GM21717 (cell line): ENCODE measurements at regions not wholly inside any gene's neighbourhood (a gene's known extent, or its start where the extent isn't known, plus 50 kb on each side); places are given as distances from the start of the nearest gene placed in this dataset.
"Not testable (repeated sequence)": the region's sequence is repeated elsewhere in the genome, so short reads cannot be mapped to it uniquely, and the experiment has no call there.

Experiments
- ATAC-seq: cut with Tn5 transposase; IDR thresholded peaks from one replicate; pipeline ENCODE4 v1.9.1; 2021; ENCODE audit warnings: mild to moderate bottlenecking, moderate library complexity; ENCODE audit not compliant: unreplicated experiment

- no peak for ATAC-seq
Observed at GRCh38 chr5:28404363-28405071, 1366.1 kb upstream of the CDH9 start.

DNA sequence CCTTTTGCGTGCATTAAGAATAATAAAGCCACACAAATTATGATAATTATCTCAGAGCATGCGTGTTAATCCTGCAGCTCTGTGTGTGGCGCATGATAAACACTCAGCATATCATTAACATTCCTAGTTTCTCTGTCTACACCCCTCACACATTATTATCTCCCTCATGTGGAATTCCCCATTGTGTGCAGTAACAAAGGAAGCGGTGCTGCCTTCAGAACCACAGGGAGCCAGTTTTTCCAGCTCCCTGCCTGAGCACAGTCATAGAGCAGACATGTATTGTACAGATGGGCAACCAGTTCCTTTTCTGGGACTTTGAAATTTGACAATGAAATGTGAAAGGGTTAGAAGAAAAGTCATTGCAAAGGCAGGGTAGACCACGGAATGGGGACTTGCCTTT, 1365.5 kb upstream of the CDH9 start:
- no peak for ATAC-seq

DNA sequence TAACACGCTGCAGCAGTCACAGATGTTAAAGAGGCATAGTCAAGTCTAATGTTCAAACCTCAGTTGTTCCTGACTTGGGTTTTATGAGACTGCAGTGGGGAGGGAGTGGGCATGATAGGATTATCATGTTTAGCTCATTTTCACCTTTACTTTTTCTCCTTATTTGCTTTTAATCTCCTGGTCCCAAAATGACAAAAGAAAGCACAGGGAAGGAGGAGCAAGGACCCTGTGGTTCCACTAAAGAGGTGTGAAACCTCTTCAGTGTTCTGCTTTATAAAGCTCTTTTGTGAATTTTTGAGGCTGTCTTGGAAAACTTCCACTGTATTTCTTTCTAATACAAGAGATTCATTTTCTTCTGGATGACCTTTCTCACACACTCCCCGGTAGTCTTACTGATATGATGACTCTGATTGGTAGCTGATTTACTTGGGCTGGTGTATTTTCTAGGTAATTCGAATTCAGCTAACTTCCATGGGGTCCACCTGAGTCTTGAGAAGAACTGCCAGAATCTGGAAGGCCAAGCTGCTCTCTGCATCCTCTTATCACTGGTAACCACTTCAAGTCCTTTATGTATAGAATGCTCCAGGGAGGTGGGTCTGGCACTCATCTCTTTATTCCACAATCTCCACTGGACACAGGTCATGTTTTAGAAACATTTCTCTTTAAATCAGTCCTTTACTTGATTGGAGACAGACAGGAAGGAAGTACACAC, 1364.4 kb upstream of the CDH9 start:
- ATAC-seq, result no peak

- ATAC-seq, result no peak
Observed at GRCh38 chr5:28400076-28400475, 1361.7 kb upstream of the CDH9 start.

DNA sequence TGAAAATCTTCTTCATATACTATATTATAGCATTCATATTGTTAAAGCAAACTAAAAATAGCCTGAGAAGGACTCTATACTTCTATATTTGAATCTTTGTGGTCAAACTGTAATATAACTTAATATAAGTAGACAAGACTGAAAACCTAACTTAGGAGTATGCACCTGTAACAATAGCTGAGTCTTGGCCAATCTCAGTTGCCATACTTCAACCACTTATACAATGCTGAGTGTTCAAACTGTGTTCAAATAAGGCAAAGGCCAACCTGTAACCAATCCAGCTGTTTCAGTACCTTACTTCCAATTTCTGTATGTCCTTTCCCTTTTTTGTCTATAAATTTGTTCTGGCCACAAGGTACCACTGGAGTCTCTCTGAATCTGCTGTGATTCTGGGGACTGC, 1360.8 kb upstream of the CDH9 start:
- no peak for ATAC-seq

GRCh38 chr5:28398185-28398584, 1359.8 kb upstream of the CDH9 start:
- ATAC-seq, result no peak

GRCh38 chr5:28397502-28397941, 1359.1 kb upstream of the CDH9 start:
- no peak for ATAC-seq

GRCh38 chr5:28391277-28391676, 1352.9 kb upstream of the CDH9 start:
- ATAC-seq, result no peak

DNA sequence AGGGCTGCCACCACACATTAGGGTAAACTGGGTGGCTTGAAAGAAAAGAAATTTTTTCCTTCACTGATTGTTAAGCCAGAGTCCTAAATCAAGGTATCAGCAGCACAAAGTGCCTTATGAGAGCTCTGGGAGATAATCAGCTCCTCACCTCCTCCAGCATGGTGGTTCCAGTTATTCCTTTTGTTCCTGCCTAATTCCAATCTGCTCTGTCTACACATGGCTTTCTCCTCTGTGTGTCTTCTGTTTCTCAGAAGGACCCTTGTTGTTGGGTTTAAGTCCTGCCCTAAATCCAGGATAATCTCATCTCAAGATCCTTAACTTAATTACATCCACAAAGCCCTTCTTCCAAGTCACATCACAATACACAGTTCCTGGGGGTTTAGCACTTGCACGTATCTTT, 1352.0 kb upstream of the CDH9 start:
- ATAC-seq, result no peak

GRCh38 chr5:28389727-28390126, 1351.3 kb upstream of the CDH9 start:
- ATAC-seq, result not testable (repeated sequence)

GRCh38 chr5:28388428-28388827, 1350.0 kb upstream of the CDH9 start:
- ATAC-seq, result no peak

DNA sequence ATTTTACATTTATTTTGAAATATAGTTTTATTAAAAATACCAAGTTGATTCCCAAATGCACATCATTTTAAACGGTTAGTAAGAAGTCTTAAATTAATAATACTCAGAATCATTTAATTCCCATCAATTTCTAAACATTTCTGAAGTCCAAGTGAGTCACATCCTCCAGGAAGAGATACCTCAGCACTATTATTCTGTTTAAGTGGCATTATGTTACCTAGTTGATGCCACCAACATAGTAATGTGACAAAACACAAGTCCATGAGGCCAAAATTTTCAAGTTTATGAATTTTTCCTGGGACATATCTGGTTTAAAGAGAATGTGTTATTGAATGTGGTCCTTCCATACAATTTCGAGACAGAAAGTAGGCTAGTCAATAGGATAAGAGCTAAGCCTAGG, 1348.3 kb upstream of the CDH9 start:
- no peak for ATAC-seq

- ATAC-seq, result no peak
Observed at GRCh38 chr5:28380167-28380566, 1341.8 kb upstream of the CDH9 start.

DNA sequence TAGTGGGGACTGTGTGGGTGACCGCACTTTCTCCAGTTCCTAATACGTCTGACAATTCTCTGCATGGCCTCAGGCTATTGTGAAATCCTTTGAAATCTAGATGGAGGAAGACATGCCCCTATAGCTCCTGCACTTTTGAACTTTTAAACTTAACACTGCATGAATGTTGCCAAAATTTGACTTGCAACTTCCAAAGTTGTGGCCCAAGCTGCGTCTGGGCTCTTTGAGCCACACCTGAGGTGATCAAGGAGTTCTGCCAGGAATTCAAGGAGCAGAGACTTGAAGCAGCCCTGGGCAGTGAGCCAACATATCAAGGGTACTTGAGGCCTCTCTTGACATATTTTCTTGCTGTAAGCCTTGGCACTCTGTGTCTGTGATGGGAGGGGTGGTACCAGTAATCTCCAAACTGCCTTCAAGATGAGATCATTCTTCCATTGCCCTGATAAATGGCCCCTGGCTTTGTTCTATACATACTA, 1336.1 kb upstream of the CDH9 start:
- no peak for ATAC-seq

GRCh38 chr5:28370896-28371295, 1332.5 kb upstream of the CDH9 start:
- no peak for ATAC-seq

DNA sequence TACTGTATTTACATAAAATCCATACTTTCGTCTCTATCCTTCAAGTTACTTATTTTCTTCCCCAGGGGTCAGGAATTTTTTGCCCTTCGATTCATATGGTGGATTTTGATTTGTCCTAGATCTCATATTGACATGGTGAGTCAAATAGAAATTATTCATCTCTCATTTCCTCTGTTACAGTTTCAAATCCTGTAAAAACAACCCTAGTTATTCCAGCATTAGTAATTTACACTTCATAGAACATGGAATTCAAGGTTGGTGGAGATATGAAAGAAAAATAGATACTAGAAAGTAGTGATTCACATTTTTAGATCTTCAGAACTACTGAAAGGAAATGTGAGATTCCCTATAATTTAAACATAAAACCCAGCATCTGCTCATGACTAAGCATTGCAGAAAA, 1331.0 kb upstream of the CDH9 start:
- no peak for ATAC-seq

DNA sequence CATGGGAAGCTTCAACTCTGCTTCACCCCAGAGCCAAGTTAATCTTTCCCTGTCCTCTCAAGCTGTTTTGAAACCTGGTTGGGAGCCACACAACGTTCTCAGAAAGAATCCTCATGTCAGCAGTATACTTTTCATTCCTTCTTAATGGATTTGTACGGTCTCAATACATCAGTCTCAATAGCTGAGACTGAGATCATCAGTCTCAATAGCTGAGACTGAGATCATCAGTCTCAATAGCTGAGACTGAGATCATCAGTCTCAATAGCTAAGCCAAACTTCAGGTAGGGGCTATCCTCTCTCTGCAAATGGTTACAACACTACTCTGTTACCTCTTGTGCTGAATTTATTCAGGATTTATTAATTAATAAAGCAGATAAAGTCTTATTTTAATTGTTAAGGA, 1317.4 kb upstream of the CDH9 start:
- no peak for ATAC-seq

DNA sequence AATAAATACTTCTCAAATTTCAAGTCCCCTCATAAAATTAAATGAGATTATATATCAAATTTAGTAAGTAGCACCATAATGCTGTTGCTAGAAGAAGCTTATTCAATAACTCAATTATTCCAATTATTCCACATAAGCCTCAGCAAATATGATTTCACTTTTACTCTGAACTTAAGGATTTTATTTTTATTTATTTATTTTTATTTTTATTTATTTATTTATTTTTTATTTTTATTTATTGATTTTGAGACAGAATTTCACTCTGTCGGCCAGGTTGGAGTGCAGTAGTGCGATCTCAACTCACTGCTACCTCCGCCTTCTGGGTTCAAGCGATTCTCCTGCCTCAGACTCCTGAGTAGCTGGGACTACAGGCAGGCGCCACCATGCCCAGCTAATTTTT, 1308.3 kb upstream of the CDH9 start:
- no peak for ATAC-seq

- peak; percentile 91 for ATAC-seq
Observed at GRCh38 chr5:28344836-28345433, 1306.5 kb upstream of the CDH9 start.

DNA sequence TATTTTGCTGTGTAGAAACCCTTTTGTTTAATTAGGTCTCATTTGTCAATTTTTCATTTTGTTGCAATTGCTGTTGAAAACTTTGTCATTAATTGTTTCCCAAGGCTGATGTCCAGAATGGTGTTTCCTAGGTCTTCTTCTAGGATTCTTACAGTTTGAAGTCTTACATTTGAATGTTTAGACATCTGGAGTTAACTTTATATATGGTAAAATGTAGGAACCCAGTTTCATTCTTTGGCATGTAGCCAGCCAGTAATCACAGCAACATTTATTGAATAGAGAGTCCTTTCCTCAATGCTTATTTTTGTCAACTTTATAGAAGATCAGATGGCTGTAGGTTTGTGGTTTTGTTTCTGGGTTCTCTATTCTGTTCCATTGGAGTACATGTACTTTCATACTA, 1290.8 kb upstream of the CDH9 start:
- no peak for ATAC-seq

DNA sequence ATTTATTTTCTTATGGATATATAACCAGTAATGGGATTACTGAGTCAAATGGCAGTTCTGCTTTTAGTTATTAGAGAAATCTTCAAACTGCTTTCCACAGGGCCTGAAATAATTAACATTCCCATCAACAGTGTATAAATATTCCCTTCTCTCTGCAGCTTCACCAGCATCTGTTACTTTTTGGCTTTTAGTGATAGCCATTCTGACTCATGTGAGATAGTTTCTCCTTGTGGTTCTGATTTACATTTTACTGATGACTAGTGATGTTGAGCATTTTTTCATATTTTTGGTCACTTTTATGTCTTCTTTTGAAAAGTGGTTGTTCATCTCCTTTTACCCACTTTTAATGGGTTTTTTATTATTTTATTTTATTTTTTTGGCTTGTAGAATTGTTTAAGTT, 1290.3 kb upstream of the CDH9 start:
- ATAC-seq, result no peak

- ATAC-seq, result no peak
Observed at GRCh38 chr5:28324174-28324573, 1285.8 kb upstream of the CDH9 start.
